Endodermal cell (in vitro differentiated cells): ENCODE measurements at regions not wholly inside any gene's neighbourhood (a gene's known extent, or its start where the extent isn't known, plus 50 kb on each side); places are given as distances from the start of the nearest gene placed in this dataset.

ENCODE experiments used
- DNase-seq: peaks from one replicate; pipeline ENCODE4 v3.0.0-alpha.2; 2017
- H3K27ac ChIP-seq: 2 replicates; pipeline ENCODE4 v1.5.1; 2013; ENCODE audit warnings: mild to moderate bottlenecking, low read depth, low read length, moderate library complexity
- H3K27me3 ChIP-seq: 2 replicates; pipeline ENCODE4 v1.6.1; 2013; ENCODE audit warnings: mild to moderate bottlenecking, low read length, moderate library complexity; ENCODE audit not compliant: insufficient read depth, control insufficient read depth, poor library complexity, severe bottlenecking
- H3K36me3 ChIP-seq: 2 replicates; pipeline ENCODE4 v1.7.0; 2013; ENCODE audit warnings: mild to moderate bottlenecking, low read length, moderate library complexity; ENCODE audit not compliant: control insufficient read depth, insufficient read depth
- H3K4me1 ChIP-seq: one replicate; pipeline ENCODE4 v1.7.0; 2013; ENCODE audit warnings: low read length; ENCODE audit not compliant: control insufficient read depth, insufficient read depth
- H3K4me3 ChIP-seq: 2 replicates; pipeline ENCODE4 v1.5.1; 2013; ENCODE audit warnings: mild to moderate bottlenecking, low read length, moderate library complexity
- H3K9ac ChIP-seq: 2 replicates; pipeline ENCODE4 v1.6.1; 2013; ENCODE audit warnings: mild to moderate bottlenecking, low read length, moderate library complexity; ENCODE audit not compliant: poor library complexity, severe bottlenecking; ENCODE audit errors: extremely low read depth
- H3K9me3 ChIP-seq: 2 replicates; pipeline ENCODE4 v1.6.1; 2013; ENCODE audit warnings: mild to moderate bottlenecking, low read length, moderate library complexity; ENCODE audit not compliant: control insufficient read depth
- H3K27ac Mint-ChIP-seq: 2 replicates; pipeline ENCODE4 v1.8.0; 2020; ENCODE audit warnings: mixed read lengths
- H3K27me3 Mint-ChIP-seq: 2 replicates; pipeline ENCODE4 v1.8.0; 2021; ENCODE audit warnings: mild to moderate bottlenecking, mixed read lengths; ENCODE audit not compliant: insufficient read depth
- H3K36me3 Mint-ChIP-seq: 2 replicates; pipeline ENCODE4 v1.8.0; 2020; ENCODE audit warnings: low read depth, mixed read lengths
- H3K4me1 Mint-ChIP-seq: 2 replicates; pipeline ENCODE4 v1.8.0; 2020; ENCODE audit warnings: mixed read lengths
- H3K4me3 Mint-ChIP-seq: 2 replicates; pipeline ENCODE4 v1.8.0; 2020; ENCODE audit warnings: mild to moderate bottlenecking, moderate library complexity, mixed read lengths
- H3K9me3 Mint-ChIP-seq: 2 replicates; pipeline ENCODE4 v1.8.0; 2020; ENCODE audit warnings: mild to moderate bottlenecking, mixed read lengths
- WGBS, 2 experiments: methylation state at CpG; one replicate each; pipeline versions ENCODE4 v1.1.5 to v1.1.7; 2013; ENCODE audit warnings: missing lambda C conversion rate in 2 of 2, mixed read lengths in 1 of 2; ENCODE audit not compliant: insufficient coverage in 1 of 2, insufficient read length in 1 of 2; 5-methylcytosine and 5-hydroxymethylcytosine counted together
- TF ChIP-seq, protein P1 (sequence below): fragments of 200-600 bp; sonication (generic); conservative IDR thresholded peaks from 2 replicates; pipeline ENCODE4 v1.5.0; 2021; ENCODE audit warnings: antibody characterized with exemption, mild to moderate bottlenecking

DNA sequence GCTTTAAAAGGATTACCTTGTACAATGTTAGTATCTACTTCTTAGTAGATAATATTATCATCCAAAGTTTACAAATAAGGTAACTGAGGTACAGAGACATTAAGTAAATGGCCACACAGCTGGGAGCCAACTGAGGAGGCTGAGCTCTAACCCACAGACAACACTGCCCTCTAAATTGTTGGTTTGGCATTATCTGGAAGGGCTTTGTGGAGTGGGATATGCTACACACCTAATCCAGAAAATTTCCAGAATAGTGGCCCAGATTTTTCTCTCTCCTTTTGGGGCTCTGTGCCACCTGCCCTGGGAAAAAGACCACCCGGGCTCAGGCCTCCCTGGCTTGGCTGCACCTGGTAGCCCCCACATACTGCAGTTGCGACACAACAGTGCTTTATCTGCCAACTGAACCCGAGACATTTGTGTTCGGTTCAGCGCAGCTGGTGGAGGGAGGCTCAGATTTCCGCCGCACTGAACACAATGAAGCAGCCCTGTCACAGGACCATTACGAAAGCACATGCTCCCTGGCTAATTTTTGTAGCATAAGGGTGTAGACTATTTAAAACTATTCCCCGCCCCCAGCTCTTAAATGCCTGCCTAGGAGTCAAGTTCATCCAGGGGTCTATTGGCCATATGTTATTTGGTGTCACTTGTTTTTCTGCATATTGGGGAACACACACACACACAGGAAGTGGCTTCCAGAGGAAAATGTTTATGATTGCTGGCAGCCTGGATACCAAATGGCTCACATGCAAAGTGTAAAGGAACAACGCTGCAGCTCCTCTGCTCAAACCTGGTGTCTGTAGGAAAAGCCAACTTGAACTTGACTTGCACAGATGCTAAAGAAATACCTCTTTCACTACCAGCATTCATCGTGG lies 92.3 kb upstream of the ESRRG start:
- peaks cover 6% of the 10 kb centered on the region for H3K27me3 Mint-ChIP-seq
- no peak overlapping the region for H3K4me3 ChIP-seq
- no peak overlapping the region for H3K27ac Mint-ChIP-seq
- no peaks in the 10 kb centered on the region for H3K9me3 ChIP-seq
- DNase-seq: no peak
- no peak overlapping the region for H3K27ac ChIP-seq
- H3K27me3 ChIP-seq: no peaks in the 10 kb centered on the region
- H3K36me3 Mint-ChIP-seq: no peaks in the 10 kb centered on the region
- peaks cover 11% of the 10 kb centered on the region for H3K4me1 ChIP-seq
- peaks cover 34% of the 10 kb centered on the region for H3K4me1 Mint-ChIP-seq
- WGBS, 2 experiments: 92 to 96% methylated on average over 4 to 11 of the region's 11 CpGs
- H3K9me3 Mint-ChIP-seq: no peaks in the 10 kb centered on the region
- H3K36me3 ChIP-seq: no peaks in the 10 kb centered on the region
- no peak overlapping the region for H3K4me3 Mint-ChIP-seq
- TF ChIP-seq, protein P1, sequence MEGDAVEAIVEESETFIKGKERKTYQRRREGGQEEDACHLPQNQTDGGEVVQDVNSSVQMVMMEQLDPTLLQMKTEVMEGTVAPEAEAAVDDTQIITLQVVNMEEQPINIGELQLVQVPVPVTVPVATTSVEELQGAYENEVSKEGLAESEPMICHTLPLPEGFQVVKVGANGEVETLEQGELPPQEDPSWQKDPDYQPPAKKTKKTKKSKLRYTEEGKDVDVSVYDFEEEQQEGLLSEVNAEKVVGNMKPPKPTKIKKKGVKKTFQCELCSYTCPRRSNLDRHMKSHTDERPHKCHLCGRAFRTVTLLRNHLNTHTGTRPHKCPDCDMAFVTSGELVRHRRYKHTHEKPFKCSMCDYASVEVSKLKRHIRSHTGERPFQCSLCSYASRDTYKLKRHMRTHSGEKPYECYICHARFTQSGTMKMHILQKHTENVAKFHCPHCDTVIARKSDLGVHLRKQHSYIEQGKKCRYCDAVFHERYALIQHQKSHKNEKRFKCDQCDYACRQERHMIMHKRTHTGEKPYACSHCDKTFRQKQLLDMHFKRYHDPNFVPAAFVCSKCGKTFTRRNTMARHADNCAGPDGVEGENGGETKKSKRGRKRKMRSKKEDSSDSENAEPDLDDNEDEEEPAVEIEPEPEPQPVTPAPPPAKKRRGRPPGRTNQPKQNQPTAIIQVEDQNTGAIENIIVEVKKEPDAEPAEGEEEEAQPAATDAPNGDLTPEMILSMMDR: no peak
- no peak overlapping the region for H3K9ac ChIP-seq

DNA sequence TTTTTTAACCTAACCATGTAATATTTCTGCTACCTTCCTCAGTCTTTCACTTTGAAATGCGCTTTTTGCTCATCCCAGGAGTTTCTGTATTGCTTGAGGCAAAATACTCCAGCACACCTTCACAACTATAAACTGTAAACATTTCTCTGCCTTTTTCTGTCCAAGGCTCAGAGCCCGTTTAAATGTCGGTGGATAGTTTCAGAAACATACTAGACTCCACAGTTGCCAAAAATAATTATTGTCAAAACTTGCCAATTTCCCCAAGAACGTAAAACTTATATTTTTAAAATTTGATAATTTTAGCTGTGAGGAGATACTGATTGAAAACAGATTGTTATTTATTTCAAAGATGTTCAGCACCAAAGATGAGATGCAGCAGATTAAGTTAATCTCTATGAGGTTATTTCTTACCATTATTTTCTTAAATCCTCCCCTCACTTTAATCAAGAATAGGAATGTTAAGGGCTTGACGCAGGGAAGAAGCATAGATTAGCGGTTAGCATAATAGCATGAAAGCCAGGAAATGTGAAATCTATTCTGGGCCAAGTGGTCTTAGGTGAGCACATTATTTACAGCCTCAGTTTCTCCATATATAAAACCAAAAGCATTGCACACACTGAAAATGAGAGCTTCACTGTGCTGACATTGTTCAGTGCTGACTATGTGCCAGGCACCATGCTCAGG lies 91.5 kb upstream of the ESRRG start:
- peaks cover 11% of the 10 kb centered on the region for H3K4me1 ChIP-seq
- Mint-ChIP-seq H3K9me3 (no peaks in the 10 kb centered on the region), H3K27ac (no peak overlapping the region), H3K4me3 (no peak overlapping the region), H3K36me3 (no peaks in the 10 kb centered on the region), H3K4me1 (peaks cover 27% of the 10 kb centered on the region), H3K27me3 (peaks cover 6% of the 10 kb centered on the region)
- TF ChIP-seq, protein P1: no peak
- no peak overlapping the region for H3K9ac ChIP-seq
- H3K4me3 ChIP-seq: no peak overlapping the region
- no peaks in the 10 kb centered on the region for H3K9me3 ChIP-seq
- no peaks in the 10 kb centered on the region for H3K27me3 ChIP-seq
- 82 to 93% methylated on average over 1 to 5 of the region's 6 CpGs for whole genome bisulfite sequencing, 2 experiments
- no peak for DNase-seq
- H3K36me3 ChIP-seq: no peaks in the 10 kb centered on the region
- H3K27ac ChIP-seq: no peak overlapping the region

DNA sequence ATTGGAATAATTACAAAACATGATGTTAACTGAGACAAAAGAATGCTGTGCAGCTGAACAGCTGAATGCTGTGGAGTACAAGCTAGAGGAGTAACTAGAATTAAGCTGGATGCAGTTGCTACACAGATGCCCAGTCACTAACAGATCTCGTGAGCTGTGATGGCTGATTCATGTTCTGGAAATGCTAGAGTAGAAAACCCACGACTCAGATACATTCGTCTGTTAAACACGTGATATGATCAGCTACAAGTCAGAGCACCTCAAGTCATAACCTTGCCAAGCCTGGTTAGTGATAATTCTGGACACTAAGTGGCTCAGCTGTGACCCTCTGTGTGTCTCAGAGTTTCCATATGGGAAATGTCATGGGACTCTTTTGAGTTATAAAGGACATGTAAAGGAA lies 89.7 kb upstream of the ESRRG start:
- TF ChIP-seq, protein P1: no peak
- no peaks in the 10 kb centered on the region for H3K36me3 ChIP-seq
- 87 to 90% methylated on average over 4 of the region's 4 CpGs for WGBS, 2 experiments

More for the DNA sequence above, 89.7 kb upstream of the ESRRG start:
- peaks cover 11% of the 10 kb centered on the region for H3K4me1 ChIP-seq
- H3K27ac Mint-ChIP-seq: no peak overlapping the region
- no peak overlapping the region for H3K4me3 Mint-ChIP-seq
- no peaks in the 10 kb centered on the region for H3K9me3 Mint-ChIP-seq
- H3K36me3 Mint-ChIP-seq: no peaks in the 10 kb centered on the region
- no peaks in the 10 kb centered on the region for H3K9me3 ChIP-seq
- H3K9ac ChIP-seq: no peak overlapping the region
- no peak overlapping the region for H3K27ac ChIP-seq
- peaks cover 16% of the 10 kb centered on the region for H3K4me1 Mint-ChIP-seq
- no peaks in the 10 kb centered on the region for H3K27me3 ChIP-seq
- DNase-seq: no peak
- H3K27me3 Mint-ChIP-seq: no peaks in the 10 kb centered on the region
- no peak overlapping the region for H3K4me3 ChIP-seq
